Panc1 (cell line): ENCODE measurements at regions not wholly inside any gene's neighbourhood (a gene's known extent, or its start where the extent isn't known, plus 50 kb on each side); places are given as distances from the start of the nearest gene placed in this dataset.
"Not testable (repeated sequence)": the region's sequence is repeated elsewhere in the genome, so short reads cannot be mapped to it uniquely, and the experiment has no call there.

ENCODE experiments used
- ATAC-seq: fragments of 200-7000 bp; cut with Tn5 transposase; 2 replicates; pipeline ENCODE4 v1.9.1; 2020; ENCODE audit warnings: mild to moderate bottlenecking, moderate library complexity
- BruUV-seq: library from RNA; stranded (reverse); fragments of 400-500 nt; replicated peaks from 2 replicates; lab custom pipeline; 2021; lab: Mats Ljungman, UMichigan
- CTCF ChIA-PET: fragments of 300-600 bp; sonication (Branson Sonifier 250); formaldehyde crosslinking; loops from one replicate; lab custom pipeline; 2022; ENCODE audit warnings: antibody characterized with exemption; lab: Charles Lee
- POLR2A ChIA-PET: fragments of 300-600 bp; sonication (Branson Sonifier 250); formaldehyde crosslinking; loops from one replicate; lab custom pipeline; 2022; ENCODE audit warnings: antibody characterized with exemption; lab: Charles Lee
- DNase-seq: peaks from one replicate; pipeline ENCODE4 v3.0.0-alpha.2; 2010; ENCODE audit warnings: low read depth, low spot score
- H3K27ac ChIP-seq: 2 replicates; pipeline ENCODE4 v1.5.1; 2011; ENCODE audit warnings: mild to moderate bottlenecking, low read length, inconsistent platforms
- H3K27me3 ChIP-seq: fragments of 200-500 bp; sonication (Bioruptor generic); 2 replicates; pipeline ENCODE4 v1.6.0; 2014; ENCODE audit warnings: low read length, inconsistent platforms; ENCODE audit not compliant: control insufficient read depth, insufficient read depth
- H3K36me3 ChIP-seq: fragments of 200-500 bp; sonication (Bioruptor generic); 2 replicates; pipeline ENCODE4 v1.5.1; 2014; ENCODE audit warnings: inconsistent platforms, mild to moderate bottlenecking, low read length, moderate library complexity; ENCODE audit not compliant: control insufficient read depth, insufficient read depth
- H3K4me1 ChIP-seq: 2 replicates; pipeline ENCODE4 v1.5.1; 2011; ENCODE audit warnings: inconsistent platforms, mild to moderate bottlenecking, low read length, moderate library complexity; ENCODE audit not compliant: control insufficient read depth, insufficient read depth
- H3K4me3 ChIP-seq, 2 experiments: 2 replicates each; pipeline ENCODE4 v1.5.1; 2011 to 2012; ENCODE audit warnings: low read depth in 2 of 2, low read length in 2 of 2, mild to moderate bottlenecking in 2 of 2, inconsistent platforms in 1 of 2, moderate library complexity in 1 of 2
- H3K9me3 ChIP-seq: fragments of 200-500 bp; sonication (Bioruptor generic); 2 replicates; pipeline ENCODE4 v1.5.1; 2014; ENCODE audit warnings: low read depth, mild to moderate bottlenecking, inconsistent platforms, low read length, moderate library complexity; ENCODE audit not compliant: control insufficient read depth, insufficient read depth
- TCF7L2 ChIP-seq: IDR thresholded peaks from 2 replicates; pipeline ENCODE4 v1.6.1; 2011; ENCODE audit warnings: mild to moderate bottlenecking, low read depth, low read length, inconsistent platforms
- in situ Hi-C: cut with HindIII; loops from 2 replicates; pipeline ENCODE4 v1.10.0; 2016; ENCODE audit warnings: low sequenced_read_pairs, low pct_unique_long_range_greater_than_20kb
- intact Hi-C: fragments of 100-400 bp; cut with micrococcal nuclease; formaldehyde crosslinking; loops from one replicate; pipeline ENCODE4 v1.10.0; 2022; ENCODE audit not compliant: unreplicated experiment
- TF ChIP-seq, protein P1 (sequence below): fragments of 450-650 bp; IDR thresholded peaks from 2 replicates; pipeline ENCODE4 v1.5.1; 2017; ENCODE audit warnings: mild to moderate bottlenecking
- TF ChIP-seq, protein P2 (sequence below), 2 experiments: IDR thresholded peaks; 2 replicates each; pipeline ENCODE4 v1.6.1; 2011 to 2012; ENCODE audit warnings: low read depth in 2 of 2, control low read depth in 1 of 2, low read length in 1 of 2, mild to moderate bottlenecking in 1 of 2, moderate library complexity in 1 of 2; ENCODE audit not compliant: insufficient read depth in 1 of 2

DNA sequence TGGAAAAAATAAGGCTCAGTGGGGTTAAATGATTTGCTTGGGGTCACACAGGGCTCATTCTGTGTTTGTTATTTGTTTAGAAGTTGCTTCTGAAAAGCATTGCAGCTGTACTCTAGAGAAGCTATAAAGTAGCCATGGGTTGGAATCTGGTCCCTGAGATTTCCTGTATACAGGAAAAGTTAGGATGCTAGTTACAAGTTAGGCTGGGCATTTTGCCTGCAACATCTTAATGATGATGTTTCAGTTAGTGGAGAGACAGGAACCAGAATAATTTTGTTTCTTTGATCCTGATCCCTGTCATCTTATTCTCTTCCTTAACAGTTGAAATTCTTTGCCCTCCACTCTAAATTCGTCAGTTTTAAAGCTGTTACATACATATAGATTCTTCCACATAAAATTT, 445.3 kb downstream of the OTOL1 start:
- Histone ChIP-seq H3K4me3 (no peak overlapping the region), H3K4me1 (no peaks in the 10 kb centered on the region), H3K36me3 (no peaks in the 10 kb centered on the region), H3K27me3 (no peaks in the 10 kb centered on the region), H3K27ac (no peak overlapping the region), H3K9me3 (no peaks in the 10 kb centered on the region)
- TF ChIP-seq, protein P1, sequence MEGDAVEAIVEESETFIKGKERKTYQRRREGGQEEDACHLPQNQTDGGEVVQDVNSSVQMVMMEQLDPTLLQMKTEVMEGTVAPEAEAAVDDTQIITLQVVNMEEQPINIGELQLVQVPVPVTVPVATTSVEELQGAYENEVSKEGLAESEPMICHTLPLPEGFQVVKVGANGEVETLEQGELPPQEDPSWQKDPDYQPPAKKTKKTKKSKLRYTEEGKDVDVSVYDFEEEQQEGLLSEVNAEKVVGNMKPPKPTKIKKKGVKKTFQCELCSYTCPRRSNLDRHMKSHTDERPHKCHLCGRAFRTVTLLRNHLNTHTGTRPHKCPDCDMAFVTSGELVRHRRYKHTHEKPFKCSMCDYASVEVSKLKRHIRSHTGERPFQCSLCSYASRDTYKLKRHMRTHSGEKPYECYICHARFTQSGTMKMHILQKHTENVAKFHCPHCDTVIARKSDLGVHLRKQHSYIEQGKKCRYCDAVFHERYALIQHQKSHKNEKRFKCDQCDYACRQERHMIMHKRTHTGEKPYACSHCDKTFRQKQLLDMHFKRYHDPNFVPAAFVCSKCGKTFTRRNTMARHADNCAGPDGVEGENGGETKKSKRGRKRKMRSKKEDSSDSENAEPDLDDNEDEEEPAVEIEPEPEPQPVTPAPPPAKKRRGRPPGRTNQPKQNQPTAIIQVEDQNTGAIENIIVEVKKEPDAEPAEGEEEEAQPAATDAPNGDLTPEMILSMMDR: no peak
- TF ChIP-seq, protein P2, sequence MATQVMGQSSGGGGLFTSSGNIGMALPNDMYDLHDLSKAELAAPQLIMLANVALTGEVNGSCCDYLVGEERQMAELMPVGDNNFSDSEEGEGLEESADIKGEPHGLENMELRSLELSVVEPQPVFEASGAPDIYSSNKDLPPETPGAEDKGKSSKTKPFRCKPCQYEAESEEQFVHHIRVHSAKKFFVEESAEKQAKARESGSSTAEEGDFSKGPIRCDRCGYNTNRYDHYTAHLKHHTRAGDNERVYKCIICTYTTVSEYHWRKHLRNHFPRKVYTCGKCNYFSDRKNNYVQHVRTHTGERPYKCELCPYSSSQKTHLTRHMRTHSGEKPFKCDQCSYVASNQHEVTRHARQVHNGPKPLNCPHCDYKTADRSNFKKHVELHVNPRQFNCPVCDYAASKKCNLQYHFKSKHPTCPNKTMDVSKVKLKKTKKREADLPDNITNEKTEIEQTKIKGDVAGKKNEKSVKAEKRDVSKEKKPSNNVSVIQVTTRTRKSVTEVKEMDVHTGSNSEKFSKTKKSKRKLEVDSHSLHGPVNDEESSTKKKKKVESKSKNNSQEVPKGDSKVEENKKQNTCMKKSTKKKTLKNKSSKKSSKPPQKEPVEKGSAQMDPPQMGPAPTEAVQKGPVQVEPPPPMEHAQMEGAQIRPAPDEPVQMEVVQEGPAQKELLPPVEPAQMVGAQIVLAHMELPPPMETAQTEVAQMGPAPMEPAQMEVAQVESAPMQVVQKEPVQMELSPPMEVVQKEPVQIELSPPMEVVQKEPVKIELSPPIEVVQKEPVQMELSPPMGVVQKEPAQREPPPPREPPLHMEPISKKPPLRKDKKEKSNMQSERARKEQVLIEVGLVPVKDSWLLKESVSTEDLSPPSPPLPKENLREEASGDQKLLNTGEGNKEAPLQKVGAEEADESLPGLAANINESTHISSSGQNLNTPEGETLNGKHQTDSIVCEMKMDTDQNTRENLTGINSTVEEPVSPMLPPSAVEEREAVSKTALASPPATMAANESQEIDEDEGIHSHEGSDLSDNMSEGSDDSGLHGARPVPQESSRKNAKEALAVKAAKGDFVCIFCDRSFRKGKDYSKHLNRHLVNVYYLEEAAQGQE (IDR thresholded peaks at IDR 0.05; ENCODE audit: insufficient read depth in 1 of 2, low read depth in 2 of 2, low read length in 1 of 2): no peak
- TF ChIP-seq TCF7L2: 0 out of 2 replicates have a peak, but pooled peaks have one; percentile 21
- ATAC-seq (no peak), DNase-seq (no peak)
- BruUV-seq: no TSS peak
- ChIA-PET CTCF (no interaction called here), POLR2A (no interaction called here)
- in situ Hi-C loops (no loop called here), intact Hi-C loops (no loop called here)

DNA sequence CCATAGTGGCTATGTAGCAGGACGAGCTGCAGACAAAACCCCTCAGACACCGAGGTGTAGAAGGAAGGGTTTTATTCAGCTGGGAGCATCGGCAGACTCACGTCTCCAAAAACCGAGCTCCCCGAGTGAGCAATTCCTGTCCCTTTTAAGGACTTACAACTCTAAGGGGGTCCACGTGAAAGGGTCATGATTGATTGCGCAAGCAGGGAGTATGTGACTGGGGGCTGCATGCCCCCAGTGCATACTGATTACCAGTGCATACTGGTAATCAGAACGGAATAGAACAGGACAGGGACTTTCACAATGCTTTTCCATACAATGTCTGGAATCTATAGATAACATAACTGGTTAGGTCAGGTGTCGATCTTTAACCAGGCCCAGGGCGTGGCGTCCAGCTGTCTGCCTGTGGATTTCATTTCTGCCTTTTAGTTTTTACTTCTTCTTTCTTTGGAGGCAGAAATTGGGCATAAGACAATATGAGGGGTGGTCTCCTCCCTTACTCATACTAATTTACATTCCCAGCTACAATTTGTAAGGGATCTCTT, 447.3 kb downstream of the OTOL1 start:
- H3K9me3 ChIP-seq, POLR2A ChIA-PET, H3K36me3 ChIP-seq, ATAC-seq, H3K4me1 ChIP-seq, in situ Hi-C loops, CTCF ChIA-PET, DNase-seq, H3K27me3 ChIP-seq, BruUV-seq, intact Hi-C loops, H3K27ac ChIP-seq, H3K4me3 ChIP-seq: not testable (repeated sequence)

DNA sequence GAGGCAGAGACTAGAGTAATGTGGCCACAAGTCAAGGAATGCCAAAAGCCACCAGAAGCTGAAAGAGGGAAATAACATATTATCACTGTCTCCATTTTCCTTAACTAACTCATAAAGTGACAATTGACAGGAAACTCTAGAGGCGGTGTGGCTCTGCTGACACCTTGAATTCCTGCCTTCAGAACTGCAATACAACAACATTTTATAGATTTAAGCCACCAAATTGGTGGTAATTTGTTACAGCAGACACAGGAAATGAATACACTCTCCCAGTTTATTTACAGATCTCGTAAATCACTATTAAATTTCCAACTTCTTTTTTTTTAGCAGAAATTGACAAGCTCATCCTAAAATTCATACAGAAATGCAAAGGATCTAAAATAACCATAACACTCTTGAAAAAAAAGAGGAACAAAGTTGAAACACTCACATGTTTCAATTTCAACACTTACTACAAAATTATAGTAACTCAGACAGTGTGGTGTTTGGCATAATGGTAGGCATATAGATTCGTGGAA, 449.9 kb downstream of the OTOL1 start:
- H3K4me1 ChIP-seq: no peaks in the 10 kb centered on the region
- DNase-seq: no peak
- ChIA-PET POLR2A (no interaction called here), CTCF (no interaction called here)
- BruUV-seq: no TSS peak
- in situ Hi-C loops (no loop called here), intact Hi-C loops (no loop called here)
- TF ChIP-seq, protein P1: no peak
- no peaks in the 10 kb centered on the region for H3K36me3 ChIP-seq
- no peaks in the 10 kb centered on the region for H3K9me3 ChIP-seq
- no peaks in the 10 kb centered on the region for H3K27me3 ChIP-seq
- no peak overlapping the region for H3K27ac ChIP-seq
- ATAC-seq: no peak
- H3K4me3 ChIP-seq: no peak overlapping the region
